SK-MEL-5 (cell line): ENCODE measurements at regions not wholly inside any gene's neighbourhood (a gene's known extent, or its start where the extent isn't known, plus 50 kb on each side); places are given as distances from the start of the nearest gene placed in this dataset.

Experiments
- DNase-seq: peaks from one replicate; pipeline ENCODE4 v3.0.0-alpha.2; 2016; ENCODE audit warnings: low read depth, low spot score
- in situ Hi-C: cut with HindIII; loops from 2 replicates; pipeline ENCODE4 v1.10.0; 2016; ENCODE audit warnings: low sequenced_read_pairs, high pct_unique_total_duplicates, low pct_unique_long_range_greater_than_20kb

- DNase-seq = no peak
- in situ Hi-C loops = no loop called here
Measured at GRCh38 chr9:32698706-32699277, 63.3 kb upstream of the TAF1L start.

GRCh38 chr9:32701321-32702022 lies 66.0 kb upstream of the TAF1L start:
- DNase-seq = no peak
- in situ Hi-C loops = no loop called here

- in situ Hi-C loops = no loop called here
- DNase-seq = peak; percentile 37
Measured at GRCh38 chr9:32703635-32704034, 68.2 kb upstream of the TAF1L start.

GRCh38 chr9:32704343-32704742 lies 68.9 kb upstream of the TAF1L start:
- DNase-seq = no peak

GRCh38 chr9:32705059-32705458 lies 69.6 kb upstream of the TAF1L start:
- DNase-seq = no peak
- in situ Hi-C loops = no loop called here

More at GRCh38 chr9:32704343-32704742, 68.9 kb upstream of the TAF1L start:
- in situ Hi-C loops = no loop called here

GRCh38 chr9:32706004-32706724 lies 70.7 kb upstream of the TAF1L start:
- in situ Hi-C loops = no loop called here
- DNase-seq = peak; percentile 3

- in situ Hi-C loops = no loop called here
Measured at GRCh38 chr9:32706725-32707100, 71.2 kb upstream of the TAF1L start.

GRCh38 chr9:32707326-32707725 lies 71.9 kb upstream of the TAF1L start:
- in situ Hi-C loops = no loop called here

More at GRCh38 chr9:32706725-32707100, 71.2 kb upstream of the TAF1L start:
- no peak for DNase-seq

GRCh38 chr9:32708480-32709150 lies 73.1 kb upstream of the TAF1L start:
- in situ Hi-C loops = no loop called here
- no peak for DNase-seq

More at GRCh38 chr9:32707326-32707725, 71.9 kb upstream of the TAF1L start:
- DNase-seq = no peak

GRCh38 chr9:32709871-32710270 lies 73.5 kb upstream of the TMEM215 start:
- DNase-seq = no peak
- in situ Hi-C loops = no loop called here

- no peak for DNase-seq
- in situ Hi-C loops = no loop called here
Measured at GRCh38 chr9:32716425-32716824, 66.9 kb upstream of the TMEM215 start.

- in situ Hi-C loops = no loop called here
- DNase-seq = no peak
Measured at GRCh38 chr9:32716955-32717543, 66.3 kb upstream of the TMEM215 start.

- in situ Hi-C loops = no loop called here
- DNase-seq = no peak
Measured at GRCh38 chr9:32722704-32723103, 60.6 kb upstream of the TMEM215 start.

- in situ Hi-C loops = no loop called here
- peak; percentile 23 for DNase-seq
Measured at GRCh38 chr9:32723789-32724325, 59.5 kb upstream of the TMEM215 start.

GRCh38 chr9:32725066-32725860 lies 58.1 kb upstream of the TMEM215 start:
- no peak for DNase-seq
- in situ Hi-C loops = no loop called here

GRCh38 chr9:32728181-32728580 lies 55.2 kb upstream of the TMEM215 start:
- in situ Hi-C loops = no loop called here
- no peak for DNase-seq
